Thyroid gland (tissue), 4 donors: ENCODE measurements at regions not wholly inside any gene's neighbourhood (a gene's known extent, or its start where the extent isn't known, plus 50 kb on each side); places are given as distances from the start of the nearest gene placed in this dataset.

Source experiments
- DNase-seq, 2 donors: peaks; one replicate each; pipeline ENCODE4 v3.0.0-alpha.2; 2019
- H3K27ac ChIP-seq, 3 donors: fragments of 200-600 bp; sonication (generic); 1 replicate in 2 of 3; 2 replicates in 1 of 3; pipeline ENCODE4 v1.5.1; 2016 to 2019; ENCODE audit warnings: mild to moderate bottlenecking in 1 of 3, moderate library complexity in 1 of 3
- H3K27me3 ChIP-seq: fragments of 200-600 bp; sonication (generic); one replicate; pipeline ENCODE4 v1.5.1; 2019
- H3K36me3 ChIP-seq, 2 donors: fragments of 200-600 bp; sonication (generic); one replicate each; pipeline ENCODE4 v1.5.1; 2016 to 2019
- H3K4me1 ChIP-seq, 2 donors: fragments of 200-600 bp; sonication (generic); one replicate each; pipeline ENCODE4 v1.5.1; 2017 to 2019
- H3K4me3 ChIP-seq, 3 donors: fragments of 200-600 bp; sonication (generic); replicated peaks in 1 of 3; 1 replicate in 2 of 3; 2 replicates in 1 of 3; pipeline ENCODE4 v1.5.1; 2016; ENCODE audit warnings: mild to moderate bottlenecking in 1 of 3
- H3K9me3 ChIP-seq: fragments of 200-600 bp; sonication (generic); one replicate; pipeline ENCODE4 v1.5.1; 2017
- CTCF ChIP-seq, 6 experiments: fragments of 200-600 bp in 3 of 6; fragments of 450-650 bp in 3 of 6; sonication (generic) in 3 of 6; IDR thresholded peaks; one replicate each; pipeline ENCODE4 v1.5.1; 2016 to 2019; ENCODE audit warnings: antibody characterized with exemption in 6 of 6, mild to moderate bottlenecking in 2 of 6, inconsistent platforms in 1 of 6, moderate library complexity in 1 of 6
- POLR2A ChIP-seq, 2 donors: fragments of 450-650 bp; IDR thresholded peaks; one replicate each; pipeline ENCODE4 v1.6.1; 2017; ENCODE audit warnings: antibody characterized with exemption in 2 of 2, mild to moderate bottlenecking in 2 of 2, moderate library complexity in 1 of 2
- WGBS, 2 donors: methylation state at CpG; one replicate each; pipeline ENCODE4 v1.1.5; 2017; 5-methylcytosine and 5-hydroxymethylcytosine counted together
- intact Hi-C: fragments of 100-400 bp; cut with DNase I; formaldehyde crosslinking; loops from one replicate; pipeline ENCODE4 v1.15.1; 2023

- no peak overlapping the region for H3K27ac ChIP-seq
- WGBS, 2 donors = 93 to 94% methylated on average over 16 of the region's 16 CpGs
- TF ChIP-seq CTCF (IDR thresholded peaks at IDR 0.05) = no peak
- no peak for TF ChIP-seq POLR2A (IDR thresholded peaks at IDR 0.05)
- no peaks in the 10 kb centered on the region for H3K9me3 ChIP-seq
- no peaks in the 10 kb centered on the region for H3K27me3 ChIP-seq
- no peaks in the 10 kb centered on the region for H3K36me3 ChIP-seq
- no peak overlapping the region for H3K4me3 ChIP-seq
- intact Hi-C loops = no loop called here
- H3K4me1 ChIP-seq = peaks cover 42 to 76% of the 10 kb centered on the region in 2 donors
- no peak for DNase-seq
Observed at GRCh38 chr17:77432034-77432661, 291.4 kb downstream of the SEC14L1 start.

GRCh38 chr17:77432742-77433141, 292.0 kb downstream of the SEC14L1 start:
- DNase-seq = no peak
- no peaks in the 10 kb centered on the region for H3K27me3 ChIP-seq
- WGBS, 2 donors = 76 to 81% methylated on average over 9 to 10 of the region's 10 CpGs
- no peaks in the 10 kb centered on the region for H3K9me3 ChIP-seq
- no peak overlapping the region for H3K4me3 ChIP-seq
- H3K4me1 ChIP-seq = peaks cover 42 to 75% of the 10 kb centered on the region in 2 donors
- no peaks in the 10 kb centered on the region for H3K36me3 ChIP-seq
- no peak overlapping the region for H3K27ac ChIP-seq
- TF ChIP-seq CTCF (IDR thresholded peaks at IDR 0.05) (no peak), POLR2A (IDR thresholded peaks at IDR 0.05) (no peak)
- intact Hi-C loops = no loop called here

- no peaks in the 10 kb centered on the region for H3K36me3 ChIP-seq
- H3K9me3 ChIP-seq = no peaks in the 10 kb centered on the region
- H3K27me3 ChIP-seq = no peaks in the 10 kb centered on the region
- H3K4me3 ChIP-seq = no peak overlapping the region
- no peak for DNase-seq
- H3K4me1 ChIP-seq = peaks cover 38 to 75% of the 10 kb centered on the region in 2 donors
- intact Hi-C loops = no loop called here
- TF ChIP-seq CTCF (IDR thresholded peaks at IDR 0.05) (no peak), POLR2A (IDR thresholded peaks at IDR 0.05) (no peak)
- WGBS, 2 donors = 62 to 70% methylated on average over 13 to 24 of the region's 27 CpGs
- no peak overlapping the region for H3K27ac ChIP-seq
Observed at GRCh38 chr17:77433385-77434135, 292.8 kb downstream of the SEC14L1 start.

GRCh38 chr17:77434136-77435114, 293.7 kb downstream of the SEC14L1 start:
- no peak overlapping the region for H3K4me3 ChIP-seq
- no peak for DNase-seq
- no peaks in the 10 kb centered on the region for H3K9me3 ChIP-seq
- TF ChIP-seq POLR2A (IDR thresholded peaks at IDR 0.05) = no peak
- no peak for TF ChIP-seq CTCF (IDR thresholded peaks at IDR 0.05)
- no peaks in the 10 kb centered on the region for H3K36me3 ChIP-seq
- intact Hi-C loops = no loop called here
- 73 to 76% methylated on average over 17 to 22 of the region's 26 CpGs for WGBS, 2 donors
- peaks cover 38 to 77% of the 10 kb centered on the region in 2 donors for H3K4me1 ChIP-seq
- H3K27me3 ChIP-seq = no peaks in the 10 kb centered on the region
- no peak overlapping the region for H3K27ac ChIP-seq
